CD4-positive, alpha-beta T cell treated with Interleukin-17A for 1 hour (primary cell): ENCODE measurements at regions not wholly inside any gene's neighbourhood (a gene's known extent, or its start where the extent isn't known, plus 50 kb on each side); places are given as distances from the start of the nearest gene placed in this dataset.
A peak's percentile ranks its signal among the peaks of the same experiment; 100 is the strongest.

Experiments
- DNase-seq: peaks from one replicate; pipeline ENCODE4 v3.0.0-alpha.2; 2020

DNA sequence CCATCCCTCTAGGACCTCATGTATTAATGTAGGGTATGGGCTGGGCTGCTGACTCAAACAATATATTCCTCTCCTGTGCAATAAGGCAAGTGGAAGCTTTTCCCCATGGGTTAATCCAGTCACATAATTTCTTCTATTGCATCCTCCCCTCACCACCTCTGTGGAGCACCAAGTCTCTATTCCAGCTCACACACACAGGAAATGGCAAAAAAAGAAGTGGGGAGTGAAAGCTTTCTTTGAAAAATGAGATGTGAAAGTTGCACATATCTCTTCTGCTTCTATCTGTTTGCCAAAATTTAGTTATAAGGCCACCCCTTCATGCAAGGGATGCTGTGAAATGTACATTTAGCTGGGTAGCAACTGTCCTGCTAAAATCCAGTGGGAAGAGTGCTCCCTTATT is 121.3 kb downstream of the CDC42EP3 start:
- DNase-seq = no peak

DNA sequence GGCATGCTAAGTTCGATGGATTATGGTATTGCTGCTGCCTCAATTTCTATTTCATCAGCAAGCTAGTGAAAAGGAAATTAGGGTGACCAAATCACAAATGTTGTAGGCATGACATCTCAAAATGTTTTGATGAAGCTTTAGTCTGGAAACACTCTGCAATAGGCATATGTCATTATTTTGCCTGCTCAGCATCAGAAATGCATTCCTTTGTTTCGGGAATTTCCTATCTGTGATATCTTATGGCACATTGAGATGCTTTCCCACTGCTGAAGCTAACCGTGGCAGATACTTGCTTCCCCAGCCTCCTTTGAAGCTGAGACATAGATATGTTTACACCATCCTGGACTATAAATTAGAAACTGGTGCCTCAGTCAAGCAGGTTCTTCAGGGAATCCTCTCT is 119.7 kb downstream of the CDC42EP3 start:
- no peak for DNase-seq

DNA sequence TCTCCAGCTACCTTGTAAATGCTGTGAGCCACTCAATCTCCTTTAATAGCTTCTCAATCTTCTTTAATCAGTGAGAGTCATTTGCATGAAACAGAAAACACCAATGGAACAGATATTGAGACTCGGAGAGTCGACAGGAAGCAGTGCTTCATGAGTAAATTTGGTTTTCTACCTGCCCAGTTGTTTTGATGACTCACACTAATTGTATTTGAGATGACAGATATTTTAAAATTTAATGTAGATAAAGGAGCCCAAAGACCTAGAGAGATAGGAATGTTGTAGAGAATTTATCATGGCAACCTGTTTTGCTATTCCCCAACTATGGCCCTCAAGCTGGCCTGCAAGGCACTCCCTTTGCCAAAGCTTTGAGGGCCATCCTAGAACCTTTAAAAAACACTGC is 119.1 kb downstream of the CDC42EP3 start:
- DNase-seq = no peak

DNA sequence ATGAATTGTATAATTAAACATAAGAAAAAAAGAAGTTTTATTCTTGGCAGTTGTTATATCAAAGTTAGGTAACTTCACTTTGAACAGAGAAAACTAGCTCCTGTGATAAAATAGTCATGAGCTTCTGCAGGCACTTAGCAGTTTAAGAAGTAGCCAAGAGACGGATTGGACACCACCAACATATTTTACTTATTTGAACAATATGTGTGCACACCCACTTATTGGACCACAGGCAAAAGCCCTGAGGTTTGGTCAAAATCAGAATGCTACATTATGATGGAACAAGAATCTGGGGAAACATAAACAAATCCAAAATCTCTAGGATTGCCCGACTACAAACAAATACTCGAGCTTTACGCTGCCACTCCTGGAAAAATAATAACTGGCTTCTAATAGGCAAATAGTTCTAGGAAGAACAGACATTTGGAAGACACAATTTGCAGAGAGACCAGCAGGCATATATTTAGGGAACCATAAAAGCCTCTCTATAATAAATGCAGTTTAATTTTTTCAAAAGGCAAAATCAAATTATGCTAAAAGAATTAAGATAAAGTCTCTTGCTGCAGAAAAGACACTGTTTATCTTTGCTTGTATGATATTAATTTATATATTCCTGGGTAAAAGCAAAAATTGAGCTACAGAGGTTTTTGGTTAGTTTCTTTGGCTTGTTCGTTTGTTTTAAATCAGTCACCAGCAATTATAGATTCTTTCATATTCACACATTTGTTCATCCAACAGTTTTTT is 117.9 kb downstream of the CDC42EP3 start:
- DNase-seq = no peak

DNA sequence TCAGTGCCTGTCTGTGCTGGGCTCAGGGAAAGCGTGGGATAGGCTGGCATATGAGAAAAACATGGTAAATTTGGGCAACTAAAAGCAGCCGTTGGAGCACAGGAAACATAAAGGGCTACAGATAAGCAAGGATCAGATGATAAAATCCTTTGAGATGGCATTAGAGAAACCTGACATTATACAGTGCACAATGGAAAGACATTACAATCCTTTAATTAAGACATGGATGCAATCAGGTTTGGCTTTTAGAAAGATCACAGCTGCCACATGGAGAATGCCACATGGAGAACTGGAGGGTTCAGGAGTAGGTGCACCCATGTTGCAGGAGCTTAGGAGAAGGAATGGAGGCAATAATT is 117.3 kb downstream of the CDC42EP3 start:
- DNase-seq = no peak

DNA sequence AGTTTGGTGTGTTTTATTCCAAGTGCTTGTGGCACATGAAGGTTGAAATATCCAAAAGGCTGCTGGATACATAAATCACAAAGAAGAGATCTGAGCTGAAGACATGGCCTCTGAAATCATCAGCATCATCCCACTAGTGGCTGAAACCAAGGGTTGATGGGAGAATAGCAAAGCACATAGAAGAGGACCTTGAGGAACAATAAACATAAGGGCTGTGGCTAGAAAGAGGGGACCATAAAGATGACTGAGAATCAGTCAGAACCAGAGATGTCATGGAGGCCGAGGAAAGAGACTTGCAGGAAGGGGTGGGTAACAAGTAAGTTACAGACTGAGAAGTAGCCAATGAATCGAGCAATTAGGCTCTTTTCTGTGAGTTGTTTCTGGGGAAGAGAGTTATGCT is 116.8 kb downstream of the CDC42EP3 start:
- no peak for DNase-seq

DNA sequence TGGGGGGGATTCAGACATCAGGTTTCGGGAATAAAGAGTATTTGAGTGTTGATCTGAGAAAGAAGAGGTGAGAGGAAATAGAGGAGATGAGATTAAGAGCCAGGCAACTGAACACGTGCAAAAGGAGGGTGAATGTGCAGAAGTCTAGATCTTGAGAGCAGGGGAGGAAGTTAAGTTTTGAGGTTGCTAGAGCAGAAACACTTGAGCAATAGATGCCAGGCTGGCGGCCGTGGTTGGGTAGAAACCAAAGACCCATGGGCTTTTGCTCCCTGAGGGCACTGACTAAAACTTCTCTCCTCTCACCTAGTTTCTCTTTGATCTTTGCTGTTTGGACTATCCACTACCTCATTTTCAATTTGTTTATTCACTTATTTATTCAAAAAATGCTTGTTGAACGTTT is 116.0 kb downstream of the CDC42EP3 start:
- DNase-seq = peak; percentile 29

DNA sequence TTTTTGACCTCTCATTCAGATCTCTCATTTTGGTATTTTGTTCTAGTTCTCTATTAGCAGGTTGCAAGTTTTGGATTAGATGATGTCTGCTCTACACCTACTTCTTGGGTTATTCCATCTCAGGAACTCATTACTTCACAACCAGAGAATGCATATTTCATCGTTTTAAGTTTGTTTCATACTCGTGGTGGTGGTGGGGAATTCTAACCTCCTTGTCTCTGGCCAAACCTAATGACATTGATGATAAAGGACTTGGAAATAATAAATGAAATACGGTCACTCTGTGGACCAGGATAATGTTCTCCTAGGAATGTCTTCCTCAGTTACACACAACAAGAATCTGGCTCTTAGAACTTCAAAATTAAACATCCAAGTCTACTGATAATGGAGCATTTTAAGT is 115.2 kb downstream of the CDC42EP3 start:
- no peak for DNase-seq

DNA sequence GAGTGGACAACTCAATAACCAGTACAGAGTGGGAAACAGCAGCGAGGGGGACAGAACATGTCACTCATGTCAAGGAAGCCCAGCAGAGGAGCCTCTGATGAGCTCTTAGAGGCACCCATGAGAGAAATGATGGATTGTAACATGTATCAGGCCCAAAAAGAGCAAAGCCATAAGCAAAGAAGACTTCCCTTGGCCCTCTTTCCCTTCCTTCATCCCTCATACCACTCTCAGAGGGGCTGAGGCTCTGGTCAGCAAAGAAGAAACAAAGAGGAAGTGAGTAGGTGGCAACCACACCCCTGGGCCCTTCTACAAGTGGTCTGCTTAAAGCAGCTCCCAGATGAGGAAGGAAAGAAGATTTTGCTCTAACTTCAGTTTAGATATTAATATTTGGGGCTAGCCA is 112.8 kb downstream of the CDC42EP3 start:
- no peak for DNase-seq

DNA sequence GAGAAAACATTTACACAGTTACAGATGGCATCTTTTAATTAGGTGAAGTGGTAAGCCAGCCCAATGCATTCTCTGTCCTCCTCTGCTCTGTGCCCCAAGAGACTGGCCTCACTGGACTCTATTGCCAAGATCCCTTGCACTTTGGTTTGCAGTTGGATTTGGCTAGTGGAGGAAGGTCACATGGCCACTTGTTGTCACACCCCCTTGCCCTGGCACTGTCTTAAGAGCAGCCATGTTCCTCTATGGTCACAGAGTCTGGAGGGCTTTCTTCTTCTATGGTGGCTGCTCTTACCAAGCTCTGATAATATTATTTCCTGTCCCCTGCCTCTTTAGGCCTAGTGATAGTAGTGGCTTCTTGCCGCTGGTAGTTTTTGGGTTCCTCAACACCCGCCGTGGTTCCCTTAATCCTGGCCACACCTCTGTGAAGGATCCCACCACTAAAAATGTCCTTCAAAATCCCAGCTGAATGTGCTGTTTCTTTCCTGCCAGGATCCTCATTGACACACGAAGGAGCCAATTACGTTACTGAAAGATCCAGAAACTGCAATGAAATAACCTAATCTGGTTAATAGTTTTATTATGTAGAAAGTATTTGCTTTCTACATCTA is 111.1 kb downstream of the CDC42EP3 start:
- DNase-seq = no peak

DNA sequence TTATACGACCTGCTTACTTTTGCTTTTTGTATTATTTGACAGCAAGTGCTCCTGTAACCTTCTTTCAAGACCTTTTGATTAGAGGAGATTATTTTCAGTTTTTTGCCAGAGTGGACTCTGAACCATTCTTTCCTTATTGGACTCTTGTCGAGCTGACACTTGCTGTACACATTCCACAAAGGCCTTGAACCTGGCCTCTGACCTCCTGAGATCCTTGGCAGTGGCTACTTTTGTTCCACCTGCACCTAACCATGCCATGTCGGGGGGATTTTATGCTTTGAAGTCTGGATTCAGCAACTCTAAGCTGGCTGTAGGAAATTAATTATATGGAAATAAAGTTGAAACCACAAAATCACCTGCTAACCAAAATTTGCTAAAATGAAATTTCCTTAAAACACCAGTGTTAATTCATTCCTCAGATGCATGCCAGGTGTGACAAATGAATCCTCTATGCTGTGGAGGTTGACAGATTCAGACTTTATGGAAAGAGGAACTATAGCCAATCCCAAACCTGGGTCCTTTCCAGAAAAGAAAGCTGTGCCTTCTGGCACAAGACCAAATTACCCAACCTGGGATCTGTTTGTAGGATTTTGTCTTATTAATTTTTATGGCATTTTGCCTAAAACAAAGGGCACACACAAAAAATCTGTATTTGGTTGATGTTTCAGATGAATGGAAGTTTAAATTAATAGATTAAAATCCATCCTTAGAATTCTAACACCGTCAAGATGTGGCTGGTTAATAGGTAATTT is 110.4 kb downstream of the CDC42EP3 start:
- no peak for DNase-seq

DNA sequence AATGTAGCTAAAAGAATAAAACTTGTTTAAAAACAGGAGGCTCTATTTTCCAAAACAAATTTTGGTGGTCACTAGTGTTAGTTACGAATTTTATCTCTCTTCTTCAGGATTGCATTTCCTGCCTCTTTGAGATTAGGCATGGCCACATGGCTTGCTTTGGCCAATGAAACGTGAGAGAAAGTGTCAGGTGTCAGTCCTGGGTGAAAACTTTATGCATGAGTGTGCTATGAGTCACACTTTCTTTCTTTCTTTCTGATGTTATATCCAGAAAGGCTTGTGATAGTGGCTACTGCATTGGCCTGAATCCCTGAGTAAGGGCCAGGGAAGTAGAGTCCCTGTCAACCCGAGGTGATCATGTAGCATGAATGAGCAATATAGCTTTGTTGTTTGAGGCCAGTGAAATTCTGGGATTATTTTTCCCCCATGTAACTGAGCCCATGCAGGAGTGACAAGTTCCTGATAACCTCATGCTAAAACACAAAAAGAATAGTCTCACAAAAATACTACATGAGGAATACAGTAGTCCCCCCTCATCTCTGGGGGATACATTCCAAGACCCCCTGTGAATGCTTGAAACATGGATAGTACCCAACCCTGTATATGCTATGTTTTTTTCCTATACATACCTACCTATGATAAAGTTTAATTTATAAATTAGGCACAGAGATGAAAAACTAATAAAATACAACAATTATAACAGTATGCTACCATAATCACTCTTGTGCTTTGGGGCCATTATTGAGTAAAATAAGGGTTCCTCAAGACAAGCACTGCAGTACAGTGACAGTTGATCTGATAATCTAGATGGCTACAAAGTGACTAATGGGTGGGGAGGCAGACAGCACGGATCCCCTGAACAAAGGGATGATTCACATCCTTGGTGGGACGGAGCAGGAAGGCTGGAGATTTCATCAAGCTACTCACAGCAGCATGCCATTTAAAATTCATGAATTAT is 109.5 kb downstream of the CDC42EP3 start:
- peak; percentile 12 for DNase-seq

DNA sequence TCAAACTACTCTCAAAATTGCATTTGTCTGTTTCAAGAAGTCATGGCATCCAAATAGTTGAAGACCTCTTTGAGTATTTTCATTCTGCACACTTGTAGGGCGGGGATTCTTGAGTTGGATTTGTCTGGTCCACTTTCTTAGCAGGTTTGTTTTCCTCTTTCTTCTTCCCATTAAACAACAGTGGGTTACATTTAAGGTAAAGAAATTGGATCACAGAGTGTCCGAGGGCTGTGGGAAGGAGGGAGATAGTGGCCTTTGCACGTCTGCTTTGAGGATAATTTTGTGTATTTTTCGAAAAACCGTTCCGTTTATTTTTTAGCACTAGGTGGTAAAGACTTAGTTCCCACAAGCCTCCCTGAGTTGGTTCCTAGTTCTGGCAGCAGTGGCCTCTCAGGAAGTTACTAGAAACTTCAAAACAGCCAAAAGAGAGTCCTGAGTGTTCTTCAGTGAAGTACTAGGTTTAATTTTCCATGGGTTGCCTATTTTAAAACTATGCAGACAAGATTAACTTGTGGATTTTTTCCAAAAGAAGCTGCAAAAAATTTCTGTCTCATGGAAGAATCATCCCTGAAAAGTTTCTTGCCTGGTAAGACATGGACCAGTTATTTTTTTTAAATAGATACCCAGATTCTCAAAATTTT is 107.9 kb downstream of the CDC42EP3 start:
- no peak for DNase-seq

DNA sequence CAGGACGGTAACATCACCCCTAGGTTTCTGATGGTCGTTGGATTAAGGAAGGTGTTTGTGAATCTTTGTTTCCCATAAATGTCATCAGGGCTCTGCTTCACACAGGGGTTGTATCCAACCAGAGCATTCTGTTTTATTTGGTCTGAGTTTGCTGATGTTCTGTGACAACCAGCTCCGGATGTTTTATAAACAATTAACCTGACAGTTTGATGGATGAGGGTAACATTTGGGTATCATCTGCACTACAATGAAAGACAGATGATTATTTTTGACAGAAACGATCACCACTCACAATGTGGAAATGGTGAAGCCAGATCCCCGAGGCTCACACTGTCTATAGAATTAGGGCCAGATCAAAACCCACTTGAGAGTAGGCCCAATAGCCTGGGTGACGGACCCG is 107.1 kb downstream of the CDC42EP3 start:
- no peak for DNase-seq

DNA sequence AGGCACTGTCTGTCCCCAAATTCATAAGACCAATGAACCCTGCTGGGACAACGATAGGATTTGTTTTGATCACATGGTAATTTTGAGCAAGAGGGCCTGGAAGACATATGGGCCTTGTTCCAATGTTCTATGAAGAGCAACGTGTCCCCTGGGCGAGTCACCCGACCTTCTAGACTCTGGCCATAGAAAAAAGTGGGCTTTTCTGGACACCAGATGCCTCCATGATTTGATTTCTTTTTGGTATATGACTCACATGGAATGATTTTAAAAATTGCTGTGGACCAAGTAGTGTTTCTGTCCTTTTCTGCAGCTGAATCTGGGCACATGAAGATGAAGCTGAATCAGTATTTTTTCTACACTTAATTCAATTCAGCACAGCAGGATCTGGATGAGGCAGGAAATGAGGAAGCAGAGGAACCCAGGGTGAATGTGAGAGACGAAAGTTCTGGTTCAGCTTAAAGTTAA is 104.9 kb downstream of the CDC42EP3 start:
- DNase-seq = no peak

DNA sequence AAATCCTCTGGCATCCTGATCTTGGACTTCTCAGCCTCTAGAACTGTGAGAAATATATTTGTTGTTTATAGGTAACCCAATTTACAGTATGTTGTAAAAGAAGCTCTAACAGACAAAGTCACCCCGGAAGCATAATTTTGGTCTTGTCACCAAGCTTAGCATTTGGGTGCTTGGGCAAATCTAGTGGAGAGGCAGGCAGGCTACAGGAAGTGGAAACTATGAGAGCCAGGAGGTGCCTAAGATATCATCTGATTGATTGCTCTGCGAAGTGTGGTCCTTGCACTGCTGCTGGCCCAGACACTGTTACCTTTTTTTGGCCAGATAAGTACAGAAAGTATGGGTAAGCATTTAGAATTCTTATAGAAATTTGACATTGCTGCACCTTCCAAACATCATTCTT is 102.9 kb downstream of the CDC42EP3 start:
- peak; percentile 32 for DNase-seq

DNA sequence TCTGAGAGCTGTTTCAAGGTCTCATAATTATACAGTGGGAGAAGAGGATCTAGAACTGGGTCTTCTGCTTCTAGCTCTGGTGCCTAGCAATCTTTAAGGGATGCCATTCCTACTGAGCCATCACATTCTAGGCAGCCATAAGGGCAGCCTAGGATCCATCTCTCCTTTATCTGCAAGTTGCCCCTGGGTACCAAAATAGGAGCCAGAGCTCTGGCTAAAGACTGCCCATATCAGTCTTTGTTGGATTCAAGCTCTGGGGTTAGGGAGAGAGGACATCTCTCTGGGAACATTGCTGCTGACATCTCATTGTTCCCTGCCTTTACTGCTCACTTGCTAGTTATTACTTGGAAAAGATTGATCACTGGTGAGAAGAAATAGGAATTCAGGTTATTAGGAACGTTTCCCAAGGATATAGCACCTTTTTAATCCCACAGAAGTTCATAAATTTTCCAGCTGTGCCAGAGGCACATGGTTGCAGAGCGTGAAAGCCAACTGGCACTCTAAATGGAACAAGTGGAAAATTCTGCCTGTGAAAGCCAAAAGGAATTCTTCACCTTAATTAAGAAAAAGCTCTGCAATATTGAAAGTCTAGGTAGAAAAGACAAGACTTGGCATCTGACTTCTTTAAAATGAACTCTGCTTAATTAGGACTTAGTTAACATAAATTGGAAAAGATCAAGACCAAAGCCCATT is 102.2 kb downstream of the CDC42EP3 start:
- no peak for DNase-seq

DNA sequence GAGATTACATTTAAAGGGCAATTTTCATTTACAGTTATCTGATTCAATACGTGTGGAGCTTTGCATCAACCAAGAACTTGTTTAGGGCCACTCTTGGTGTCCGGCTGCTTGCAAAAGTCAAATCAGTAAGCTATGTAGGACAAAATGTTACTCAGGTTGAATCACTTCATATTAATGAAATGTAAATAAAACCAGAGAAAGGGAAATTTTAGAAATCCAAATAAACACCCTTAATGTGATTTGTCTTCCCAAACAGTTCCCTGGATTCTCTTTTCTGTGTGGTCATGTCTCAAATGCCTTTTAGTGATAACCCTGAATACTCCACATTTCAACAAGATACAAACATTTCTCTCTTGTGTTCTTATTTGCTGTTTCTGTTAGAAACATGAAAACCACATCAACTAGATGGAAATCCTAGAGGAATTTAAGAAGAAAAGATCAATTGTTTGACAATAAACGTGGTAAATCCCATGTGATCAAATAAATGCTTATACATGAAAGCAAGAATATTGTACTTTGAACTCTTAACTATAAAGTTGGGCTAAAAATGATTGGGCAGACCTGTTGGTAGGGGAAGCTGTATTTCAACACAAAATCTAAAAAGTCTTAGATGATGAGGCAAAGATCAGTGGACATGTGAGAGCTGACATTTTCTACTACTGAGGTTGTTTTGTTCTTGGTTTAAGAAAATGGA is 101.3 kb downstream of the CDC42EP3 start:
- no peak for DNase-seq

DNA sequence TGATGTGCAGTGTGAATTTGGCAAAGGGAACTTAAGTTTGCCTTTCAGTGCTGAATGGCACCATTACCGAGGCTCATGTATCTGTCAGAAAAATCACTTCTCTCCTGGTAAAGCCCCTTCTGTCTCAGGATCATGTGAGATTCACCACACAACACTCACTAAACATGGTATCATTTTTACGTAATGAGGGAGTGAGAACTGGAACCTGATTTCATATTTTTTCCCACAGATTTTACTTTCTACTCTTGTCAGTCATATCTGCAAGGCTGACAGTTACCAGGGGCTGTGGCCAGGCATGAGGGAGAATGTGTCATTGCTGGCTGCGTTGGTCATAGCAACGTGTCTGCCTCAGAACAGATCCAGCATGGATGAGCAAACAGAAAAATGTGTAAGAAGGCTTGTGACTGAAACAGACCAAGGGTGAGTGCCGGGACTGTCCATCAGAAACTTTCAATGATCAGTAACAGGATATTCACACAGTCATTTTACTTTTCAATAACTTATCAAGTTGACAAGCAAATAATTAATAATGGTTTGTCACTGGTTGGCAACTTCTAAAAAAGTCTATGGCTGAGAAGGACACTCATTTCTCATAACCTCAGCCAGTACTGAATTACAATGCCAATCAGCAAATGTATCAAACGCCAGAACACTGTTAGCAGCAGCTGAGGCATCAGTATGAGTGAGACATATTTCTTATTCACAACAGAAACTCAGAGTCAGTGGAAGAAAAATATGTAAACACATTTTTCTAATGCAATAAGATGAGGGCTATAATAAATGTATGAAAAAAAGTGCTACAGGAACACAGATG is 100.5 kb downstream of the CDC42EP3 start:
- DNase-seq = no peak

DNA sequence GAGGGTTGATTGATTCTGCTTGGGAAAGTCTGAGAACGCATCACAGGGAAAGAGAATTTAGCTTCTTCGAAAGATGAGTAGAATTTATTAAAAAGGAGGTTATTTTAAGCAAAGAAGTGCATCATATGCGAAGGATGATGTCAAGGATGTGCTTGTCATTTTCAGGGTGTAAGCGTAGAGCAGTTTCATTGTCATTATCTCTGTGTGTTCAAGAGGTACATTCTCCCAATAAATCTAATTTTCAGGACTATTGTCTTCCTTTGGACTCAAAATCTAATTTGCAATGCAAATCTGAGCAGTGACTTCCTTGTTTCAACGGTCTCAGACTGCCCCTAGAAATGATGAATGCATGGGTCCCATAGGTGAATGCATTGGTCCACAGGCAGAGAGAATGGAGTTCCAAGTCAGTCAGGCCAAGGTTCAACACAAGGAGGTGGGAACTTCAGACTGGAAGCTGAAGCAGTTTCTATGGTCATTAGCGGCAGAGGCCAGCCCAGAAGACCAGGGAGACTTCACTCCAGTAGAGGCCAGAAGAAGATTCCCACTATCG is 99.8 kb downstream of the CDC42EP3 start:
- DNase-seq = no peak
